NCI-H526 treated with DMSO at 0.1 percent for 48 hours (cell line): ENCODE measurements at regions not wholly inside any gene's neighbourhood (a gene's known extent, or its start where the extent isn't known, plus 50 kb on each side); places are given as distances from the start of the nearest gene placed in this dataset.
"Not testable (repeated sequence)": the region's sequence is repeated elsewhere in the genome, so short reads cannot be mapped to it uniquely, and the experiment has no call there.

ENCODE experiments used
- DNase-seq: peaks from one replicate; lab custom pipeline; 2025; lab: John Stamatoyannopoulos, UW

DNA sequence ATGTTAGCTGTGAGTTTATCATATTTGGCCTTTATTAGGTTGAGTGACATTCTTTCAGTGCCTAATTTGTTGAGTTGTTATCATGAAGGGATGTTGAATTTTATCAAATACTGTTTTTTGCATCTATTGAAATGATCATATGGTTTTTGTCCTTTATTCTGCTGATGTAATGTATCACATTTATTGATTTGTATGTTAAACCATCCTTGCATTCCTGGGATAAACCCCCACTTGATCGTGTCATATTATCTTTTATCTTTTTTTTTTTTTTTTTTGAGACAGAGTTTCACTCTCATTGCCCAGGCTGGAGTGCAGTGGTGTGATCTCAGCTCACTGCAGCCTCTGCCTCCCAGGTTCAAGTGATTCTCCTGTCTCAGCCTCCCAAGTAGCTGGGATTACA, 51.9 kb upstream of the MFGE8 start:
- DNase-seq = not testable (repeated sequence)

DNA sequence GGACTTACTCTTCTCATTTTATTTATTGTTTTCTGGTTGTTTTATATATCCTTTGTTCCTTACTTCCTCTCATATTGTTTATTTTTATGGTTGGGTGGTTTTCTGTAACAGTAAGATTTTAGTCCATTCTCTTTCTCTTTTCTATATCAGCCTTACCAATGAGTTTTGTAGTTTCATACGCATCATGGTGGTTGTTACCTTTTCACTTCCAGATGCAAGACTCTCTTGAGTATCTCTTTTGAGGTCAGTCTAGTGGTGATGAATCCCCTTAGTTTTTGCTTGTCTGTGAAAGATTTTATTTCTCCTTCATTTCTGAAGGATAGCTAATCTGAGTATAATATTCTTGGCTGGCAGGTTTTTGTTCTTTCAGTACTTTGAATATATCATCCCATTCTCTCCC, 57.1 kb upstream of the MFGE8 start:
- no peak for DNase-seq

DNA sequence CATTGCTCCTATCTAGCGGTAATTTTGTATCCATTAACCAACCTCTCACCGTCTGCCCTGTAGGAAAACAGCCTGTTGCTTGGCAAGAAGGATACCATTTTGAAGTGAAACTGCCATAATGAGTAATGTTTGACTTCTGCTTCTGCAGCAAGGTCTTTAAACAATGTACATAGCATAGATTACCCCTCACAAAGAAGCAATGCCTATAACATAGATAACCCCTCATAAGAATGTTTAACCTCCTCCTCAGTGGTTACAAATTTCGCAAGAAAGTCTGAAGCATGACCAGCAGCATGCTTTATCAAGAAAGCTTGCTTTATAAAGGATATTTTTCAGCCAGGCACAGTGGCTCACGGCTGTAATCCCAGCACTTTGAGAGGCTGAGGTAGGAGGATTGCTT, 61.2 kb upstream of the MFGE8 start:
- DNase-seq = no peak

DNA sequence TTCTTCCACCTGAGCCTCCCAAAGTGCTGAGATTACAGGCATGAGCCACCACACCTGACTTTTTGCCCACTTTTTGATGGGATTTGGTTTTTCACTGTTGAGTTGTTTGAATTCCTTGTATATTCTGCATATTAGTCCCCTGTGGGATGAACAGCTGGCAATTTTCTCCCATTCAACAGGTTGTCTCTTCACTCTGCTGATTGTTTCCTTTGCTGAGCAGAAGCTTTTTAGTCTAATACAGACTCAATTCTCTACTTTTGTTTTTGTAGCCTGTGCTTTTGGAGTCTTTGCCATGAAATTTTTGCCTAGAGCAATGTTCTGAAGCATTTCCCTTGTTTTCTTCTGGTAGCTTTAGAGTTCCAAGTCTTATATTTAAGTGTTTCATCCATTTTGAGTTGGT, 62.7 kb upstream of the MFGE8 start:
- DNase-seq = no peak

DNA sequence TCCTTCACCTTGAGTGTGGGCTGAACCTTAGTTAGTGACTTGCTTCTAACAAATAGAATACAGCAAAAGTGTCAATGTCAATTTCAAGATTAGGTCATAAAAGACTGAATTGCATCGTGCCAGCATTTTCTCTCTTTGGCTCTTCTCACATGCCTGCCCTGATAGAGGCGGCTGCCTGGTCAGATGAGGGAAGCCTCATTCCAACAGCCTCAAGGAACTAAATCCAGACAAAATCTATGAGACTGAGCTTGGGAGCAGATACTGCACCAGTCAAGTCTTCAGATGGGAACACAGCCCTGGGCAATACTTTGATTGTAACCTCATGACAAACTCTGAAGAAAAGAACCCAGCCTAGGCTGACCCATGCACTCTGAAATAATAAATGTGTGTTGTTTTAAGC, 63.5 kb upstream of the MFGE8 start:
- DNase-seq = no peak

DNA sequence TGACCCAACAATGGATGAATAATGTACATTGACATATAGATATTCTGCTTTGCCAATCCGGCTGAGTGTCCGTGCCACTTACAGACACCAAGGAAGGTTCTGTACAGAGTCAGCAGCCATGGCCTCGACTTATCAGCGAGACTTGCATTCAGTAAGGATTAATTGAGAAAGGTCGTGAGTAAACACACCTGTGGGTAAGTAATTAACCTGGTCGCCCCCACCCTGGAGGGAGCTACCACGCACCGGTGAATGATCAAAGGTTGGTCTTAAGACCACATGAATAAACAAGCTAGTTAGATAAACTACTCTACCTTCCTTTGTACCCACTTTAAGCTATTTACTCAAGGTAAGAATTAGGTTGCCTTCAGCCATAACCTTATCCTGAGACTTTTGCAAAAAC, 66.5 kb upstream of the MFGE8 start:
- DNase-seq = no peak

DNA sequence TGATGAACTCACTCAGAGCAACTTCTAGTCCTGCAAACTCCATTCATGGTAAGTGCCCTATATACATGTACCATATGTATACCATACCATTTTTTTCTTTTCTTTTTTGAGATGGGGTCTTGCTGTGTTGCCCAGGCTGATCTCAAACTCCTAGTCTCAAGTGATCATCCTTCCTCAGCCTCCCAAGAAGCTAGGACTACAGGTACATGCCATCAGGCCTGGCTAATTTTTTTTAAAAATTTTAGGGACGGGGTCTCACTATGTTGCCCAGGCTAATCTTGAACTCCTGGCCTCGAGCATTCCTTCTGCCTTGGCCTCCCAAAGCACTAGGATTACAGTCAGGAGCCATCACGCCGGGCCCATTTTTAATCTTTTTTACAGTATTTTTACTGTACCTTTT, 67.3 kb upstream of the MFGE8 start:
- DNase-seq = no peak

DNA sequence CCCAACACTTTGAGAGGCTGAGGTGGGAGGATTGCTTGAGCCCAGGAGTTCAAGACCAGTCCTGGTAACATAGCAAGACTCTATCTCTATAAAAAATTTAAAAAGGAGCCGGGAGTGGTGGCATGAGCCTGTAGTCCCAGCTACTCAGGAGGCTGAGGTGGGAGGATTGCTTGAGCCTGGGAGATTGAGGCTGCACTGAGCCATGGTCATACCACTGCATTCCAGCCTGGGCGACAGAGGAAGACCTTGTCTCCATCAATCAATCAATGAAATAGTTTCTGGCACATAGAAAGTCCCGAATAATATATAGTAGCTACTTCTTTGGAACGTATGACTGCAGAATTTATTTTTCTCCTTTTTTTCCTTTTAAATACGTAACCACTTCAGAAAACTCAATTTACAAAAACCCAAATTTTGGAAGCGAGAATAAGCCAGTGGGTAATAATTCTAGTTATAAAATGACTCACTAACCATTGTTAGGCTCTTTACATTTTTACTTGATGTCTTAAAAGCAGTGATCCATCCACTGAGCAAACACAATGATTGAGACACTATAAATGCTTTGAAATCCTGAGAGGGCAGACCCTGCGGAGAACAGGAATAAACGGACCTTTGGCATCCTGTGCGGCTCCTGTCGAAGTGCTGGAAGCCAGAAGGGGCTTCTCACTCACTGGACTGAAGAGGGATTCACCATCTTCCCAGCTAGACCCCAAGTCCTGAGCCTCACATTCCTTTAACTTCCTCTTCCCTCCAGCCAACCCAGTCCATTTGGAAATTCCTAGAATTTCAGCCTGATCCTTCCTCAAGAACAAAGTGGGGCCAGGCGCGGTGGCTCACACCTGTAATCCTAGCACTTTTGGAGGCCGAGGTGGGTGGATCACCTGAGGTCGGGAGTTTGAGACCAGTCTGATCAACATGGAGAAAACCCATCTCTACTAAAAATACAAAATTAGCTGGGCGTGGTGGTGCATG, 68.4 kb upstream of the MFGE8 start:
- no peak for DNase-seq

DNA sequence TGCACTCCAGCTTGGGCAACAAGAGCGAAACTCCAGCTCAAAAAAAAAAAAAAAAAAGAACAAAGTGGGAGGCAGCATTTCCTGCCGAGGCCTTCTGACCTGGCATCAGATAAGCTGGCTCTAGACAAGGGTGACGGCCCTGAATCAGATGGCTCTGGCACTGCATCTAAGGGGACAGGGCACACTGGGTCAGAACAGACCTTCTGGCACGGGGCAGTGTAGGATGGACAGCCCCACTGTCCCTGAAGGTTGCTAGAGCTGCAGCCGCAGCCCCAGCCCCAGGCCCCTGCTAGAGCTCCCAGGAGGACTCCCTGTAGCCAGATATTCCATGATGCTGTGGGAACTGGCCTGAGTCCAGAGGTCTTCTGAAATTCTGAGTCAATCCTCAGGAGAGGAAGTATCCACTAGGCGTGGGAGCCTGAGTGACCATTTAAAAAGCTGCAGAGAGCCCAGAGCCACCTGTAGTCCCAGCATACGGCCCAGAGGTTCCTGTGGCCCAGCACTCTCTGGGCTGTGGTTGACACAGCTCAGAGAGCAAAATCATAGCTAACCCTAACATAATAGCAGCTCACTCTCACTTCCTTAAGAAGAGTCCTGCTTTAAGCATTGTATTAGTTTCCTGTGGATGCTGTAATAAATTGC, 69.2 kb upstream of the MFGE8 start:
- no peak for DNase-seq

DNA sequence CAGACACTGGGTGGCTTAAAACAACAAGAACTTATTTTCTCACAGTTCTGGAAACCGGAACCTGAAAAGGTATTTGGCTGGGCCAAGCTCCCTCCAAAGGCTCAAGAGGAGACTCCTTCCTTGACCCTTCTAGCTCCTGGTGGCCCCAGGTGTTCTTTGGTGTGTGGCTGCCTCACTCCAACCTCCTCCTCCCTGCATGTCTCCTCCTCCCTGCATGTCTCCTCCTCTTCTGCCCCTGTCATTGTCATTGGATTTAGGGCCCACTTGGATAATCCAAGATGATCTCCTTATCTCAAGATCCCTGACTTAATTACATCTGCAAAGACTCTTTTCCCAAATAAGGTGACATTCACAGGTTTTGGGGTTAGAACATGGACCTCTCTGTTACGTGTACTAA, 69.8 kb upstream of the MFGE8 start:
- no peak for DNase-seq

DNA sequence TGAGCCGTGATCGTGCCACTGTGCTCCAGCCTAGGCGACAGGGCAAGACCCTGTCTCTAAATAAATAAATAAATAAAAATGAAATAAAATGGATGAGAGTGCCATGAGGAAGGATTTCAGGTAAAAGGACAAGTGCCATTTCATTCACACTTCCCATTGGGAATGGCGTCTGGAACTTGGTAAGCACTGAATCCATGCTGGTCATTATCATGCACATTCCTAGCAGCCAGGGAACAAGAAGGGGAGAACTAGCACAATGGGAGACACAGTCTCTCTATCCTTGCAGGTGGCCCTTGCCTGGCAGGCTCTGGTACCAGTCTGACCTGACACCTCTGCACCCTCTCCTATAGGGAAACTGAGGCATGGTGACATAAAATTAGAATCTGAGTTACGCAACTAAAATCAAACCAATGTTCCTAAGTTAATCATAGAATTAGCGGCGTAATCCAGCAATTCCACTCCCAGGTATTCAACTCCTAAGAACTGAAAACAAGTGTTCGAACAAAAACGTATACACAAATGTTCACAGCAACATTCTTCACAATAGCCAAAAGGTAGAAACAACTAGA, 70.8 kb upstream of the MFGE8 start:
- DNase-seq = no peak

DNA sequence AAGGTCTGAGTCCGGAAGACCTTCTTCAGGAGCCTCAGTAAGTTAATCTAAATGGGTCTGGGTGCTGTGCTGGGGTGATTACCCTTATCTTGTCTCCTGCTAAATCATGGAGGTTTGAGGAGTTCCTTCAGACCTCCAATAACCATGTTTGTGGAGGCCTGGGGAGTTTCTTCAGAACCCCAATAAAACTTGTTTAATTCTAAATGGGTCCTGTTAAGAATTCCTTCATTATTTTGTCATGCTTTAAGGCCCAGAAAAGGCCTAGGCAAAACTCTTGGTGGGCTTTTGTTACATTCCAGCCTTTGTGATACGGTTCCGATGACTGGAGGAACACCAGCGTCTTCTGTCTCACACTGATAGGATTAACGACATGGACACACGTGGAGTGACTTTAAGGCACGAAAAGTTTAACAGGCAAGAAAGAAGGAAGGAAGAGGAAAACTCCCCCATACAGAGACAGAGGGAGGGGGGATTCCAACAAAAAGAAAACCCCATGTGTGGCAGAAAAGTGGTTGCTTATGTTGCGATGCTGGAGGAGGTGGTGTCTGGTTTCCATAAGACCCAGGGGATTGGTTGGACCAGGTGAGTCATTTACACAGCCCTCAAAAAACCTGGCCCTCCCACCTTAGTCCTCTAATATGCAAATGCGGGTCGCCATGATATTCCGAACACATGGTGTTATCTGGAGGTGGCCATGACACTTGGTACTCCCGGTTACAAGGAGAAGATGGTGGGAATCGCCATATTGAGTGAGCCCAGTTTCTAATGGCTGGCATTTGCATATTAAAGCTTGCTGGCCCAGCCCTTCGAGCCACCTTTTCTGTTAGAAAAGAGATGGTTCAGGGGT, 72.6 kb upstream of the MFGE8 start:
- DNase-seq = no peak

DNA sequence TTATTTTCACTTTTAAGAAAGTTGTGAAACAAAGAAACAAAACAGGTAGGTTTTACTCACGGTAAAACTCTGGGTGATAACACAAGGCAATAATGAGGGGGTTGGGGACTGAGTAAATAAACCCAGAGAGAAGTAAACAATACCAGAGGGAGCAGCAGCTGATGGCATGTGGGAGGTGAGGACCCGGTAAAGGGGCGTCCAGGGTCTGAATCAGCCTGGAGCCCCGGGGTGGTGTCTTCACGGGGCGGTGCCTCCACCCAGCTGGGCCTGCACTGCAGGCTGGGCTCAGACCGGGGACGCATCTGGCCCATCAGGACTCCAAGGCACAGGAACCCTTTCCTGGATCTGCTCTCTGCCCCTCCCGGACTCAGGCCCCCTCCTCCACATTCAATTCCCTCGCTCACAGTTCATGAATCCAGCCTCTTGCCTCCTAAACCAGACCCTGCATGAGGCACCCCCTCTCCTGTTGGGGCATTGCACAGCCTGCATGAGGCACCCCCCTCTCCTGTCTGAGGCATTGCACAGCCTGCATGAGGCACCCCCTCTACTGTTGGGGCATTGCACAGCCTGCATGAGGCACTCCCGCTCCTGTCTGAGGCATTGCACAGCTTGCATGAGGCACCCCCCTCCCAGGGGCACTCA, 73.9 kb upstream of the MFGE8 start:
- DNase-seq = no peak

DNA sequence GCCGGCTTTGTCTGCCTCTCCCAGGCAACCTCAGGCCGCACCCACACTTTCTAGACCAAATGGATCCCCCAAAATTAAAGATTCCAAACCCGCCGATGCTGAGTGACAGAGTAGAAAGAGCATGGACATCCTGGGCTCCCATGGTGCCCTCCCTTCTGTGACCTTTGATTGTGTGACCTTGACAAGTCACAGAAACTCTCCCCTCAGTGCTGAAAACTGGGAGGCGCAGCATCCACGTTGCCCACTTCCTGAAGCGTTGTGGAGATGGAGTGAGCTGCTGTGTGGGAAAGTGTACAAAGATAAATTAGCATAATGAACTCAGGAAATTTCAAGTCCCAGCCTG, 74.4 kb upstream of the MFGE8 start:
- no peak for DNase-seq

DNA sequence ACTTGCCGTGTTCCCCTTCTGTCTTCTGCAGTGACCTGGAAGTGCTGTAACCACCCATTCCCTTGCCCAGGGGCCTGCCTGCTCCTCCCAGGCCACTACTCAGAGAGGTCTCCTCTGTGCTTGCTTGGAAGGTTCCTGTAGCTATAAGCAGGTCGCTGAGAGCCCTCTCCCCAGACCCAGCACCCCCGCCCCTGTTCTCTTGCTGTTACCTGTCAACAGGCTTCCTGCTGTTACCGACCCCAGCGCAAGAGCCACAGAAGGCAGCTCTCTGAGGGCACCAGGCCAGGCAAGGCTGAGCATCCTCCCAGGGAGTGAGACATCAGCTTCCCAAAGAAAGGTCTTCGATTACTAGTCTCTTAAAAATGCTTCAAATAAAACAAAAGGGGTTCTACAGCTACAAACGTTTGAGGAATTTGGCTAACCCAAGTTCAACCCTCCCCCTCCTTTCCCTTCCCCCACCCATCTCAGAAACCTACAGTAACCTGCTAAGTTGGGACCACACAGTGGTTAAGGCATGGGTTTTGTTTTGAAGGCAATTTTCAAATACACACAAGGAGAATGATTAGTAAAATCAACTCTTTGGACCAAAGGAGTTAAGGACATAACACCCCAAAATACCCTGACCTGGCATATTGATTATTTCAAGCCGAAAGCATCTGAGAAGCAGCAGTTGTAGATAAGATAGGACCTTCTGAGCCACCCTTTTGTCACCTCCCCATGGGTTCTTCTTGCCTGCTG, 74.9 kb upstream of the MFGE8 start:
- no peak for DNase-seq

DNA sequence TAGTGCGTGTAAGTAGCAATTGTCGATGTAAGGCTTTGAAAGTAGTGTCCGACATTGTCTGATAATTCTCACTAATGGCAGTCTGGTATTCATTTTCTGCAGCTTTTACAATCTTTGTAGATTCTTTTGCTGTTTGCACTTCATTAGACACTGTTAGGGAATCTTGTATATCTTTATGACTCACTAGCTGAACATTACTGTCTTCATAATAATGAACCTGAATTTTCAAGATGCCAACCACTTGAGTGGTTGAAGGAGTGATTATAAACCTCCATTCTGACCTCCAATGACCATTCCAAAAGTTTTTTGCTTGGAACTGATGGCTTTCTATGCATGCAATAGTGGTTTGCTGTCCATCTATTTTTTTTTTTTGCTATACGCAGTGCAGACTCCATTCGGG, 76.4 kb upstream of the MFGE8 start:
- DNase-seq = no peak

DNA sequence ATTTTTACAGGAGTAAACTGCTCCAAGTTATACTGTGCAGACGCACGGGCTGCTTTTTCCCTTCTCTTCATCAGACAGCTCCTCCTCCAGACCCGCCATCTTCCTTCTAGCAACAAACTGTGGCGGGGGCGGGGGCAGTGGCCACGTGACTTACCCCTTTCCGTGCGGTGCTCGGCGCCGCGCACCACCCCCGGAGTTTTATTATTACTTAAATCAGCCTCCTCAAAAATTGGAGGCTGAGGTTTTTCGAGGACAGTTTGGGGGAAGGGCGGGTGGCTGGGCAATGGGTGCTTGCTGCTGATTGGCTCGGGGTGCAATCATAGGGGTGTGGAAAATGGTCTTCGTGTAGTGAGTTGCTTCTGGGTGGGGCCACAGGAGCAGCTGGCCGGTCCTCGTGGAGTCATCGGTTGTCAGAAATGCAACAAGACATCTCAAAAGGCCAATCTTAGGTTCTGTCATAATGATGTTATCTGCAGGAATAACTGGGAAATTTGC, 77.1 kb upstream of the MFGE8 start:
- no peak for DNase-seq

DNA sequence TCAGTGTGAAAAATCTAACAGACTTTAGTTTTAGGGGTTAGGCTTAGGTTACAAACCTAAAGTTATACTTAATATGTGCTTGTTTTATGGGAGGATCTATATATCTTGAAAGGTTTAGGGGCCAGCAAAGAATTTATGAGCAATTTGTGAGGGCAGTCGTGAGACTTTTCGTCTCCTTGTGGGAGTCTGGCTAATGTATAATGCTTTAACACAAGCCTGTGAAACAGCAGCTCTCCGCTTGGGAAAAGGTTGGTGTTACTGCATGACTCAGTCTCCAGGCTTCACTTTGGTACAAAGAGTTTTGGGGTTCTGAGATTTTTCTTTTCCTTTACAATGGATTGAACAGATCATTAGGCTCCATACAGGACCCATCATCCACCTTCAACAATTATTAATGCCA, 79.0 kb upstream of the MFGE8 start:
- DNase-seq = no peak

DNA sequence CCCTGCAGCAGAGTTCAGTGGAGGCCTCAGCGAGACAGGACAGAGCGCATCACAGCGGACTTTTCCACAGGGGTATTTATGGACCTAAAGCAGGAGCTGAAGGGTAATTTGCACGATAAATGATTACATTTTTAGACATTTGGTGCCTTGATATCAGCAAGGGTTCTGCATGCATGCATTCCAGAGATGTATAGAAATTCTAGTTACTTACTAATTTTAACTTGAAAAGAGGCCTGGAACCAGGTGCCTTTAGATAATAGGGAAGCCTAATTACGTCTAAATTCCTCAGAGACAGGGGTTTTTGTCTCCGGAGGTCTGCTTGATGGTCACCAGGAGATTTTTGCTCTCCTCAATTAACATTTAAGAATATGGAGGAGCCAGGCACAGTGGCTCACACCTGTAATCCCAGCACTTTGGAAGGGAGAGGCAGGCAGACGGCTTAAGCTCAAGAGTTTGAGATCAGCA, 79.8 kb upstream of the MFGE8 start:
- DNase-seq = no peak

DNA sequence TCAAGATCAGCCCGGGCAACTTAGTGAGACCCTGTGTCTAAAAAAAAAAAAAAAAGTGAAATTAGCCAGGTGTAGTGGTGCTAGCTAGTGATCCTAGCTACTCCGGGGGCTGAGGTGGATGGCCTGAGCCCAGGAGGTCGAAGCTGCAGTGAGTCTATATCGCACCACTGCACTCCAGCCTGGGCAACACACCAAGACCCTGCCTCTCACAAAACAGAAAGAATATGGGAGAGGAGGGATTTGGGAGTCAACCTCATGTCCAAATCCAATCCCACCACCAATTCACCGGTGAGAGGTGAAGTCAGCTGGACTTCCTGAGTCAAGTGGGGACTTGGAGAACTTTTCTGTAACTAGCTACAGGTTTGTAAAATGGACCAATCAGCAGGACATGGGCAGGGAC, 80.5 kb upstream of the MFGE8 start:
- no peak for DNase-seq

DNA sequence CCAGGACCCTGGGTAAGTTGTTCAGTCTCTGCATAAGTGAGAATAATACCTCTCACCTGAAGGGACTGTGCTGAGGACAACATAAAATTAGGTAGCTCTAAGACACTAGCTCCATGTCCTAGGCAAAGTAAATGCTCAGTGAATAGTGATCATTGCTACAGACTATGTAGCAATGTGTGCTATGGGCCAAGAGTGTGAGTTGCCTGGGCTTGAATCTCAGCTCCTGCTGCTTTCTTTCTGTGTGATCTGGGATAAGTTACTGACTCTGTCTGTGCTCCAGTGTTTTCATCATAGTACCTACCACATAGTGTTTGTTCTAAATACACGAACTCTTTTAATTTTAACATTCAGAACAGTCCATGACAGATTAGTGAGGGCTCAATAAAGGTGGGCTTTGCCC, 81.1 kb upstream of the MFGE8 start:
- DNase-seq = no peak
